Posterior vena cava (tissue), 2 donors: ENCODE measurements at regions not wholly inside any gene's neighbourhood (a gene's known extent, or its start where the extent isn't known, plus 50 kb on each side); places are given as distances from the start of the nearest gene placed in this dataset.
"Not testable (repeated sequence)": the region's sequence is repeated elsewhere in the genome, so short reads cannot be mapped to it uniquely, and the experiment has no call there.

ENCODE experiments used
- DNase-seq: peaks from one replicate; pipeline ENCODE4 v3.0.0-alpha.2; 2020; ENCODE audit warnings: low spot score
- intact Hi-C, 2 donors: fragments of 100-400 bp; cut with DNase I; formaldehyde crosslinking; loops; one replicate each; pipeline versions ENCODE4 v1.14.1 to v1.14.2; 2022 to 2023
- donor health status: DM: yes; HTN: yes; CAD: no.
- donor health status: DM: yes; HTN: yes; CAD: no.

GRCh38 chr14:106591539-106591938, 1065.2 kb downstream of the TMEM121 start:
- intact Hi-C loops, result not testable (repeated sequence)

GRCh38 chr14:106592115-106592852, 1065.9 kb downstream of the TMEM121 start:
- DNase-seq, intact Hi-C loops: not testable (repeated sequence)

More at GRCh38 chr14:106591539-106591938, 1065.2 kb downstream of the TMEM121 start:
- not testable (repeated sequence) for DNase-seq

GRCh38 chr14:106599209-106599608, 1072.8 kb downstream of the TMEM121 start:
- DNase-seq, result no peak
- intact Hi-C loops, result no loop called here

GRCh38 chr14:106605548-106606448, 1079.4 kb downstream of the TMEM121 start:
- intact Hi-C loops, result no loop called here
- peak; percentile 85 for DNase-seq

GRCh38 chr14:106606936-106607335, 1080.6 kb downstream of the TMEM121 start:
- intact Hi-C loops, result no loop called here
- no peak for DNase-seq

GRCh38 chr14:106610691-106611090, 1084.3 kb downstream of the TMEM121 start:
- intact Hi-C loops, result no loop called here
- DNase-seq, result no peak

GRCh38 chr14:106613256-106613655, 1086.9 kb downstream of the TMEM121 start:
- intact Hi-C loops, result no loop called here
- DNase-seq, result no peak

GRCh38 chr14:106618471-106618951, 1092.1 kb downstream of the TMEM121 start:
- intact Hi-C loops, result not testable (repeated sequence)
- peak; percentile 85 for DNase-seq

- DNase-seq, result no peak
- intact Hi-C loops, result no loop called here
Measured at GRCh38 chr14:106619606-106620005, 1093.2 kb downstream of the TMEM121 start.

- no peak for DNase-seq
- intact Hi-C loops, result no loop called here
Measured at GRCh38 chr14:106620368-106620767, 1094.0 kb downstream of the TMEM121 start.

GRCh38 chr14:106622200-106622745, 1095.9 kb downstream of the TMEM121 start:
- no peak for DNase-seq
- intact Hi-C loops, result no loop called here

- DNase-seq, result no peak
- intact Hi-C loops, result no loop called here
Measured at GRCh38 chr14:106625186-106625585, 1098.8 kb downstream of the TMEM121 start.

- intact Hi-C loops, DNase-seq: not testable (repeated sequence)
Measured at GRCh38 chr14:106626469-106626868, 1100.1 kb downstream of the TMEM121 start.

- intact Hi-C loops, DNase-seq: not testable (repeated sequence)
Measured at GRCh38 chr14:106626942-106627588, 1100.7 kb downstream of the TMEM121 start.

GRCh38 chr14:106631879-106632278, 1105.5 kb downstream of the TMEM121 start:
- intact Hi-C loops, result no loop called here
- no peak for DNase-seq

- DNase-seq, result no peak
- intact Hi-C loops, result no loop called here
Measured at GRCh38 chr14:106633721-106634120, 1107.3 kb downstream of the TMEM121 start.

- DNase-seq, result no peak
- intact Hi-C loops, result loop anchor here in 1 of 2 donors (1.0 kb wide), 1 partner anchor 18 kb away; no protein-coding TSS in a partner anchor
Measured at GRCh38 chr14:106635569-106635968, 1109.2 kb downstream of the TMEM121 start.

- DNase-seq, intact Hi-C loops: not testable (repeated sequence)
Measured at GRCh38 chr14:106638786-106639452, 1112.5 kb downstream of the TMEM121 start.

GRCh38 chr14:106642090-106642489, 1115.7 kb downstream of the TMEM121 start:
- intact Hi-C loops, result no loop called here

More at GRCh38 chr14:106642090-106642489, 1115.7 kb downstream of the TMEM121 start:
- DNase-seq, result no peak
